Trophoblast cell (in vitro differentiated cells and primary cell): ENCODE measurements at regions not wholly inside any gene's neighbourhood (a gene's known extent, or its start where the extent isn't known, plus 50 kb on each side); places are given as distances from the start of the nearest gene placed in this dataset.

Source experiments
- DNase-seq, 2 donors: peaks; one replicate each; pipeline ENCODE4 v3.0.0-alpha.2; 2016
- H2AFZ ChIP-seq: 2 replicates; pipeline ENCODE4 v1.6.1; 2013; ENCODE audit warnings: low read length, moderate library complexity, mild to moderate bottlenecking; ENCODE audit not compliant: insufficient read depth, poor library complexity
- H2AK5ac ChIP-seq: 2 replicates; pipeline ENCODE4 v1.6.1; 2013; ENCODE audit warnings: mild to moderate bottlenecking, low read length
- H2BK120ac ChIP-seq: 2 replicates; pipeline ENCODE4 v1.6.1; 2013; ENCODE audit warnings: low read length, mild to moderate bottlenecking, moderate library complexity; ENCODE audit not compliant: insufficient read depth, poor library complexity
- H2BK12ac ChIP-seq: 2 replicates; pipeline ENCODE4 v1.6.1; 2013; ENCODE audit warnings: mild to moderate bottlenecking, low read length, moderate library complexity
- H2BK5ac ChIP-seq: 2 replicates; pipeline ENCODE4 v1.6.1; 2013; ENCODE audit warnings: low read length, low read depth, moderate library complexity, mild to moderate bottlenecking; ENCODE audit not compliant: poor library complexity
- H3K14ac ChIP-seq: 2 replicates; pipeline ENCODE4 v1.6.1; 2013; ENCODE audit warnings: mild to moderate bottlenecking, low read length
- H3K18ac ChIP-seq: 2 replicates; pipeline ENCODE4 v1.6.1; 2013; ENCODE audit warnings: mild to moderate bottlenecking, low read length
- H3K23ac ChIP-seq: 2 replicates; pipeline ENCODE4 v1.6.1; 2013; ENCODE audit warnings: low read length
- H3K27ac ChIP-seq: 2 replicates; pipeline ENCODE4 v1.5.1; 2013; ENCODE audit warnings: low read depth, mild to moderate bottlenecking, inconsistent platforms, low read length, moderate library complexity
- H3K27me3 ChIP-seq: 2 replicates; pipeline ENCODE4 v1.6.1; 2013; ENCODE audit warnings: inconsistent platforms, mild to moderate bottlenecking, low read length, moderate library complexity; ENCODE audit not compliant: insufficient read depth
- H3K36me3 ChIP-seq, 2 experiments: 1 replicate in 1 of 2; 2 replicates in 1 of 2; pipeline ENCODE4 v1.6.1; 2013; ENCODE audit warnings: low read length in 2 of 2, mild to moderate bottlenecking in 2 of 2, moderate library complexity in 1 of 2; ENCODE audit not compliant: insufficient read depth in 2 of 2, control insufficient read depth in 1 of 2
- H3K4ac ChIP-seq: 2 replicates; pipeline ENCODE4 v1.6.1; 2013; ENCODE audit warnings: low read depth, mild to moderate bottlenecking, low read length, moderate library complexity
- H3K4me1 ChIP-seq, 2 experiments: 1 replicate in 1 of 2; 2 replicates in 1 of 2; pipeline ENCODE4 v1.6.1; 2013; ENCODE audit warnings: low read length in 2 of 2, mild to moderate bottlenecking in 2 of 2, moderate library complexity in 1 of 2; ENCODE audit not compliant: insufficient read depth in 2 of 2, control insufficient read depth in 1 of 2
- H3K4me2 ChIP-seq: 2 replicates; pipeline ENCODE4 v1.6.1; 2013; ENCODE audit warnings: inconsistent platforms, mild to moderate bottlenecking, low read length, moderate library complexity
- H3K4me3 ChIP-seq: 2 replicates; pipeline ENCODE4 v1.5.1; 2013; ENCODE audit warnings: mild to moderate bottlenecking, low read depth, low read length, inconsistent platforms
- H3K79me1 ChIP-seq: one replicate; pipeline ENCODE4 v1.6.1; 2013; ENCODE audit warnings: low read length
- H3K79me2 ChIP-seq: 2 replicates; pipeline ENCODE4 v1.6.1; 2013; ENCODE audit warnings: low read length, mild to moderate bottlenecking; ENCODE audit not compliant: control insufficient read depth, insufficient read depth, poor library complexity
- H3K9ac ChIP-seq: 2 replicates; pipeline ENCODE4 v1.6.1; 2013; ENCODE audit warnings: mild to moderate bottlenecking, low read length
- H3K9me3 ChIP-seq: 2 replicates; pipeline ENCODE4 v1.6.1; 2013; ENCODE audit warnings: low read depth, mild to moderate bottlenecking, control low read depth, inconsistent platforms, low read length; ENCODE audit not compliant: insufficient read depth
- H4K12ac ChIP-seq: 2 replicates; pipeline ENCODE4 v1.6.1; 2013; ENCODE audit warnings: low read depth, mild to moderate bottlenecking, low read length, moderate library complexity
- H4K8ac ChIP-seq: 2 replicates; pipeline ENCODE4 v1.6.1; 2013; ENCODE audit warnings: low read depth, mild to moderate bottlenecking, low read length, moderate library complexity
- H4K91ac ChIP-seq: one replicate; pipeline ENCODE4 v1.6.1; 2013; ENCODE audit warnings: low read depth, mild to moderate bottlenecking, low read length, moderate library complexity
- WGBS: extraction: QIAGEN DNeasy Blood & Tissue Kit; methylation state at CpG from one replicate; pipeline ENCODE4 v1.1.7; 2013; ENCODE audit warnings: missing lambda C conversion rate; ENCODE audit not compliant: insufficient read length, insufficient coverage; ENCODE audit errors: extremely low coverage; 5-methylcytosine and 5-hydroxymethylcytosine counted together

- Histone ChIP-seq H3K23ac (no peak overlapping the region), H4K12ac (no peak overlapping the region), H2BK120ac (no peak overlapping the region), H4K91ac (no peak overlapping the region), H3K4ac (no peak overlapping the region), H3K27me3 (no peaks in the 10 kb centered on the region), H2BK5ac (no peak overlapping the region), H3K36me3 (no peaks in the 10 kb centered on the region), H3K18ac (no peak overlapping the region), H3K4me2 (no peak overlapping the region), H2AK5ac (no peak overlapping the region), H3K79me1 (no peaks in the 10 kb centered on the region), H3K27ac (no peak overlapping the region), H3K9me3 (no peaks in the 10 kb centered on the region), H3K14ac (no peak overlapping the region), H4K8ac (no peak overlapping the region), H2BK12ac (no peak overlapping the region), H3K79me2 (no peaks in the 10 kb centered on the region), H3K4me3 (no peak overlapping the region), H3K4me1 (no peaks in the 10 kb centered on the region), H2AFZ (no peak overlapping the region), H3K9ac (no peak overlapping the region)
- WGBS: no CpG with 5 or more reads among the region's 2 CpGs
- no peak for DNase-seq
Measured at GRCh38 chrX:35017284-35017683, 74.7 kb downstream of the FAM47B start.

GRCh38 chrX:35023683-35024082 lies 81.1 kb downstream of the FAM47B start:
- Histone ChIP-seq H3K36me3 (no peaks in the 10 kb centered on the region), H3K23ac (no peak overlapping the region), H2AK5ac (no peak overlapping the region), H4K91ac (no peak overlapping the region), H3K4me1 (no peaks in the 10 kb centered on the region), H4K12ac (no peak overlapping the region), H3K9me3 (no peaks in the 10 kb centered on the region), H3K79me2 (no peaks in the 10 kb centered on the region), H3K27ac (no peak overlapping the region), H2AFZ (no peak overlapping the region), H2BK5ac (no peak overlapping the region), H3K27me3 (no peaks in the 10 kb centered on the region), H3K14ac (no peak overlapping the region), H2BK120ac (no peak overlapping the region), H3K4me2 (no peak overlapping the region), H3K18ac (no peak overlapping the region), H3K9ac (no peak overlapping the region), H2BK12ac (no peak overlapping the region), H4K8ac (no peak overlapping the region), H3K4ac (no peak overlapping the region), H3K79me1 (no peaks in the 10 kb centered on the region), H3K4me3 (no peak overlapping the region)
- no peak for DNase-seq

GRCh38 chrX:35025820-35026219 lies 83.2 kb downstream of the FAM47B start:
- Histone ChIP-seq H3K9ac (no peak overlapping the region), H3K18ac (no peak overlapping the region)

GRCh38 chrX:35040871-35041270 lies 98.3 kb downstream of the FAM47B start:
- Histone ChIP-seq H4K8ac (no peak overlapping the region), H3K79me1 (no peaks in the 10 kb centered on the region), H2BK120ac (no peak overlapping the region), H3K27me3 (no peaks in the 10 kb centered on the region), H2BK5ac (no peak overlapping the region), H3K9ac (no peak overlapping the region), H3K18ac (no peak overlapping the region), H3K4me3 (no peak overlapping the region), H3K4me1 (no peaks in the 10 kb centered on the region), H3K9me3 (no peaks in the 10 kb centered on the region), H2AK5ac (no peak overlapping the region), H2AFZ (no peak overlapping the region), H3K79me2 (no peaks in the 10 kb centered on the region), H3K4ac (no peak overlapping the region), H3K36me3 (no peaks in the 10 kb centered on the region), H3K4me2 (no peak overlapping the region), H3K23ac (no peak overlapping the region), H2BK12ac (no peak overlapping the region), H3K14ac (no peak overlapping the region), H4K12ac (no peak overlapping the region), H4K91ac (no peak overlapping the region), H3K27ac (no peak overlapping the region)
- no peak for DNase-seq
- no CpG with 5 or more reads among the region's 1 CpG for WGBS

More at GRCh38 chrX:35025820-35026219, 83.2 kb downstream of the FAM47B start:
- H3K4ac ChIP-seq: no peak overlapping the region
- WGBS: no CpG with 5 or more reads among the region's 2 CpGs
- H4K12ac ChIP-seq: no peak overlapping the region
- H2BK5ac ChIP-seq: no peak overlapping the region
- no peaks in the 10 kb centered on the region for H3K4me1 ChIP-seq
- no peaks in the 10 kb centered on the region for H3K79me2 ChIP-seq
- no peaks in the 10 kb centered on the region for H3K9me3 ChIP-seq
- H2AFZ ChIP-seq: no peak overlapping the region
- no peak overlapping the region for H3K4me3 ChIP-seq
- DNase-seq: peak; percentile 7 to 35
- H4K91ac ChIP-seq: no peak overlapping the region
- no peak overlapping the region for H3K14ac ChIP-seq
- no peaks in the 10 kb centered on the region for H3K79me1 ChIP-seq
- no peaks in the 10 kb centered on the region for H3K36me3 ChIP-seq
- no peak overlapping the region for H2AK5ac ChIP-seq
- no peak overlapping the region for H3K27ac ChIP-seq
- H2BK120ac ChIP-seq: no peak overlapping the region
- H3K23ac ChIP-seq: no peak overlapping the region
- no peaks in the 10 kb centered on the region for H3K27me3 ChIP-seq
- no peak overlapping the region for H2BK12ac ChIP-seq
- no peak overlapping the region for H4K8ac ChIP-seq
- H3K4me2 ChIP-seq: no peak overlapping the region
